H9 (cell line): ENCODE measurements at regions not wholly inside any gene's neighbourhood (a gene's known extent, or its start where the extent isn't known, plus 50 kb on each side); places are given as distances from the start of the nearest gene placed in this dataset.

ENCODE experiments used
- DNase-seq: peaks from one replicate; pipeline ENCODE4 v3.0.0-alpha.2; 2017
- H2AFZ ChIP-seq: one replicate; pipeline ENCODE4 v1.6.1; 2013; ENCODE audit warnings: mild to moderate bottlenecking, low read length, control low read depth, moderate library complexity
- H2AK5ac ChIP-seq: 2 replicates; pipeline ENCODE4 v1.6.1; 2013; ENCODE audit warnings: low read length, control low read depth, mixed read lengths; ENCODE audit not compliant: insufficient read length
- H2BK120ac ChIP-seq: one replicate; pipeline ENCODE4 v1.6.1; 2013; ENCODE audit warnings: low read depth, mild to moderate bottlenecking, low read length, control low read depth, inconsistent platforms; ENCODE audit not compliant: poor library complexity, severe bottlenecking
- H2BK12ac ChIP-seq: 2 replicates; pipeline ENCODE4 v1.6.1; 2013; ENCODE audit warnings: low read length, control low read depth, mixed read lengths, low read depth; ENCODE audit not compliant: insufficient read length
- H2BK15ac ChIP-seq: 2 replicates; pipeline ENCODE4 v1.6.1; 2013; ENCODE audit warnings: low read depth, low read length, control low read depth
- H2BK20ac ChIP-seq: one replicate; pipeline ENCODE4 v1.6.1; 2013; ENCODE audit warnings: low read depth, mild to moderate bottlenecking, low read length, control low read depth, inconsistent platforms; ENCODE audit not compliant: poor library complexity, severe bottlenecking
- H2BK5ac ChIP-seq: 2 replicates; pipeline ENCODE4 v1.6.1; 2013; ENCODE audit warnings: low read length, control low read depth, mixed read lengths; ENCODE audit not compliant: insufficient read length
- H3K14ac ChIP-seq: 2 replicates; pipeline ENCODE4 v1.6.1; 2013; ENCODE audit warnings: low read length, control low read depth; ENCODE audit not compliant: insufficient read depth
- H3K18ac ChIP-seq: 2 replicates; pipeline ENCODE4 v1.6.1; 2013; ENCODE audit warnings: low read depth, mild to moderate bottlenecking, mixed read lengths, low read length, control low read depth; ENCODE audit not compliant: insufficient read length
- H3K23ac ChIP-seq: 2 replicates; pipeline ENCODE4 v1.6.1; 2013; ENCODE audit warnings: low read length, control low read depth, mixed read lengths, low read depth; ENCODE audit not compliant: insufficient read length
- H3K23me2 ChIP-seq: 2 replicates; pipeline ENCODE4 v1.6.1; 2013; ENCODE audit warnings: low read depth, mild to moderate bottlenecking, mixed read lengths, low read length, control low read depth; ENCODE audit not compliant: insufficient read length, poor library complexity, severe bottlenecking
- H3K27ac ChIP-seq: 2 replicates; pipeline ENCODE4 v1.5.1; 2013; ENCODE audit warnings: low read length, control low read depth, mixed read lengths, low read depth; ENCODE audit not compliant: insufficient read length
- H3K27me3 ChIP-seq: 2 replicates; pipeline ENCODE4 v1.6.1; 2013; ENCODE audit warnings: low read length, control low read depth, inconsistent platforms; ENCODE audit not compliant: insufficient read depth
- H3K4ac ChIP-seq: 2 replicates; pipeline ENCODE4 v1.6.1; 2013; ENCODE audit warnings: low read depth, mild to moderate bottlenecking, control low read depth, inconsistent platforms, low read length, moderate library complexity
- H3K4me1 ChIP-seq: 2 replicates; pipeline ENCODE4 v1.6.1; 2013; ENCODE audit warnings: low read length, control low read depth, inconsistent platforms; ENCODE audit not compliant: insufficient read depth
- H3K4me2 ChIP-seq: 2 replicates; pipeline ENCODE4 v1.6.1; 2013; ENCODE audit warnings: low read length, control low read depth, mixed read lengths; ENCODE audit not compliant: insufficient read length, insufficient read depth
- H3K56ac ChIP-seq: 2 replicates; pipeline ENCODE4 v1.6.1; 2013; ENCODE audit warnings: low read depth, mild to moderate bottlenecking, mixed read lengths, low read length, control low read depth; ENCODE audit not compliant: insufficient read length
- H3K79me1 ChIP-seq: 2 replicates; pipeline ENCODE4 v1.6.1; 2013; ENCODE audit warnings: low read depth, mild to moderate bottlenecking, moderate library complexity, low read length, control low read depth, inconsistent platforms; ENCODE audit not compliant: insufficient read depth, poor library complexity, severe bottlenecking
- H3K79me2 ChIP-seq: 2 replicates; pipeline ENCODE4 v1.6.1; 2013; ENCODE audit warnings: low read length, control low read depth, inconsistent platforms; ENCODE audit not compliant: insufficient read depth
- H3K9ac ChIP-seq: 2 replicates; pipeline ENCODE4 v1.6.1; 2013; ENCODE audit warnings: low read length, control low read depth, mixed read lengths; ENCODE audit not compliant: insufficient read length; ENCODE audit errors: extremely low read depth
- H3K9me3 ChIP-seq: one replicate; pipeline ENCODE4 v1.6.1; 2013; ENCODE audit warnings: low read depth, low read length, inconsistent platforms; ENCODE audit not compliant: control insufficient read depth
- H3T11ph ChIP-seq: one replicate; pipeline ENCODE4 v1.6.1; 2013; ENCODE audit warnings: mild to moderate bottlenecking, low read length, control low read depth, inconsistent platforms
- H4K20me1 ChIP-seq: one replicate; pipeline ENCODE4 v1.6.1; 2013; ENCODE audit not compliant: control insufficient read depth, insufficient read length, insufficient read depth
- H4K5ac ChIP-seq: 2 replicates; pipeline ENCODE4 v1.6.1; 2013; ENCODE audit warnings: low read depth, mild to moderate bottlenecking, mixed read lengths, low read length, control low read depth; ENCODE audit not compliant: insufficient read length
- H4K8ac ChIP-seq: replicated peaks from 2 replicates; pipeline ENCODE4 v1.6.1; 2013; ENCODE audit warnings: low read length, control low read depth, mixed read lengths, low read depth; ENCODE audit not compliant: insufficient read length
- H4K91ac ChIP-seq: 2 replicates; pipeline ENCODE4 v1.6.1; 2013; ENCODE audit warnings: low read depth, mild to moderate bottlenecking, moderate library complexity, mixed read lengths, low read length, control low read depth; ENCODE audit not compliant: insufficient read length
- H3K27ac Mint-ChIP-seq, 3 experiments: 2 replicates in 2 of 3; 3 replicates in 1 of 3; pipeline ENCODE4 v1.8.0; 2020 to 2021; ENCODE audit warnings: mixed read lengths in 3 of 3, mild to moderate bottlenecking in 1 of 3, moderate library complexity in 1 of 3
- H3K27me3 Mint-ChIP-seq: 2 replicates; pipeline ENCODE4 v1.8.0; 2021; ENCODE audit warnings: low read depth, mild to moderate bottlenecking, moderate library complexity, mixed read lengths
- H3K36me3 Mint-ChIP-seq, 3 experiments: 2 replicates in 2 of 3; 3 replicates in 1 of 3; pipeline ENCODE4 v1.8.0; 2020 to 2021; ENCODE audit warnings: low read depth in 3 of 3, mixed read lengths in 3 of 3; ENCODE audit not compliant: insufficient read depth in 1 of 3
- H3K4me1 Mint-ChIP-seq, 2 experiments: 2 replicates each; pipeline ENCODE4 v1.8.0; 2020; ENCODE audit warnings: mixed read lengths in 2 of 2
- H3K4me3 Mint-ChIP-seq, 2 experiments: 2 replicates in 1 of 2; 3 replicates in 1 of 2; pipeline ENCODE4 v1.8.0; 2020 to 2021; ENCODE audit warnings: mild to moderate bottlenecking in 2 of 2, mixed read lengths in 2 of 2, moderate library complexity in 1 of 2
- H3K9me3 Mint-ChIP-seq, 2 experiments: 2 replicates in 1 of 2; 3 replicates in 1 of 2; pipeline ENCODE4 v1.8.0; 2020; ENCODE audit warnings: mild to moderate bottlenecking in 2 of 2, mixed read lengths in 2 of 2, moderate library complexity in 1 of 2
- WGBS: extraction: QIAGEN DNeasy Blood & Tissue Kit; methylation state at CpG from one replicate; pipeline ENCODE4 v1.1.7; 2013; ENCODE audit warnings: missing lambda C conversion rate, low lambda C conversion rate, mixed read lengths; ENCODE audit not compliant: insufficient read length; ENCODE audit errors: extremely low coverage; 5-methylcytosine and 5-hydroxymethylcytosine counted together
- TF ChIP-seq, protein P1 (sequence below): fragments of 200-600 bp; sonication (generic); conservative IDR thresholded peaks from 3 replicates; pipeline ENCODE4 v1.8.0; 2021; ENCODE audit warnings: antibody characterized with exemption, mild to moderate bottlenecking

DNA sequence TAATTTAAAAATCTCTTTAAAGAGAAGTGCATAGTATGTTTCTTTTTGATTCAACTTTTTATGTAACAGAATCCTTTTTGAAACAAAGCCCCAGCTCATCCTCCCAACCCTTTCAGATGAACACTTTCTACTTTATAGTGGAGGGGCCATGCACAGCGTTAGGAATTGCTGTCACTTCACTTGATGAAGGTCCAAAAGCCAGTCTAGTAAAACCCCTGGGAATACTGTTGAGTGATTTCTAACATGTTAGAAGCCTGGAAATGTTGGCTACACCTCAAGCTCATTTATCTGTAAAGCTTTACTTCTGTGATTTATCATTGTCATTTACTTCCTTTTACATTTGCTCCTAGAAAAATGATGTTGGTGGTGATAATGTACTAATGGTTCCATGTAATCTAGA is 1608.9 kb upstream of the TENM3 start:
- H3K4me1 ChIP-seq: no peaks in the 10 kb centered on the region

More for the DNA sequence above, 1608.9 kb upstream of the TENM3 start:
- H2AK5ac ChIP-seq: no peak overlapping the region
- no peak overlapping the region for H3K4ac ChIP-seq
- peaks cover 3 to 11% of the 10 kb centered on the region in 2 experiments for H3K4me1 Mint-ChIP-seq
- no peak overlapping the region for H4K8ac ChIP-seq
- H3K14ac ChIP-seq: no peak overlapping the region
- H3K18ac ChIP-seq: no peak overlapping the region
- H2AFZ ChIP-seq: no peak overlapping the region
- no peak overlapping the region for H3T11ph ChIP-seq
- H2BK20ac ChIP-seq: no peak overlapping the region
- no peak overlapping the region for H3K4me2 ChIP-seq
- H3K27ac Mint-ChIP-seq: no peak overlapping the region
- no peaks in the 10 kb centered on the region for H3K9me3 ChIP-seq
- H3K79me2 ChIP-seq: no peaks in the 10 kb centered on the region
- H3K27ac ChIP-seq: no peak overlapping the region
- no peak overlapping the region for H3K9ac ChIP-seq
- WGBS: no CpG with 5 or more reads among the region's 1 CpG
- no peak overlapping the region for H3K4me3 Mint-ChIP-seq
- H4K20me1 ChIP-seq: no peaks in the 10 kb centered on the region
- no peak overlapping the region for H2BK12ac ChIP-seq
- H3K27me3 ChIP-seq: no peaks in the 10 kb centered on the region
- H4K91ac ChIP-seq: no peak overlapping the region
- no peak overlapping the region for H2BK15ac ChIP-seq
- no peak overlapping the region for H4K5ac ChIP-seq
- no peak overlapping the region for H2BK5ac ChIP-seq
- no peaks in the 10 kb centered on the region for H3K9me3 Mint-ChIP-seq
- H3K36me3 Mint-ChIP-seq: no peaks in the 10 kb centered on the region
- no peak overlapping the region for H2BK120ac ChIP-seq
- no peak overlapping the region for H3K56ac ChIP-seq
- DNase-seq: no peak
- TF ChIP-seq, protein P1, sequence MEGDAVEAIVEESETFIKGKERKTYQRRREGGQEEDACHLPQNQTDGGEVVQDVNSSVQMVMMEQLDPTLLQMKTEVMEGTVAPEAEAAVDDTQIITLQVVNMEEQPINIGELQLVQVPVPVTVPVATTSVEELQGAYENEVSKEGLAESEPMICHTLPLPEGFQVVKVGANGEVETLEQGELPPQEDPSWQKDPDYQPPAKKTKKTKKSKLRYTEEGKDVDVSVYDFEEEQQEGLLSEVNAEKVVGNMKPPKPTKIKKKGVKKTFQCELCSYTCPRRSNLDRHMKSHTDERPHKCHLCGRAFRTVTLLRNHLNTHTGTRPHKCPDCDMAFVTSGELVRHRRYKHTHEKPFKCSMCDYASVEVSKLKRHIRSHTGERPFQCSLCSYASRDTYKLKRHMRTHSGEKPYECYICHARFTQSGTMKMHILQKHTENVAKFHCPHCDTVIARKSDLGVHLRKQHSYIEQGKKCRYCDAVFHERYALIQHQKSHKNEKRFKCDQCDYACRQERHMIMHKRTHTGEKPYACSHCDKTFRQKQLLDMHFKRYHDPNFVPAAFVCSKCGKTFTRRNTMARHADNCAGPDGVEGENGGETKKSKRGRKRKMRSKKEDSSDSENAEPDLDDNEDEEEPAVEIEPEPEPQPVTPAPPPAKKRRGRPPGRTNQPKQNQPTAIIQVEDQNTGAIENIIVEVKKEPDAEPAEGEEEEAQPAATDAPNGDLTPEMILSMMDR: no peak
- H3K27me3 Mint-ChIP-seq: no peaks in the 10 kb centered on the region
- H3K23me2 ChIP-seq: no peaks in the 10 kb centered on the region
- no peaks in the 10 kb centered on the region for H3K79me1 ChIP-seq
- H3K23ac ChIP-seq: no peak overlapping the region
